Esophagus squamous epithelium (tissue), 5 donors: ENCODE measurements at regions not wholly inside any gene's neighbourhood (a gene's known extent, or its start where the extent isn't known, plus 50 kb on each side); places are given as distances from the start of the nearest gene placed in this dataset.

Experiments used
- DNase-seq: peaks from one replicate; lab custom pipeline; 2025; lab: John Stamatoyannopoulos, UW
- H3K27ac ChIP-seq, 4 donors: fragments of 200-600 bp; sonication (generic); one replicate each; pipeline ENCODE4 v1.5.1; 2016 to 2019; ENCODE audit warnings: mild to moderate bottlenecking in 1 of 4
- H3K27me3 ChIP-seq, 4 donors: fragments of 200-600 bp; sonication (generic); 1 replicate in 3 of 4; 2 replicates in 1 of 4; pipeline versions ENCODE4 v1.5.1 to v1.6.0; 2017 to 2021; ENCODE audit warnings: antibody characterized with exemption in 1 of 4
- H3K36me3 ChIP-seq, 3 donors: fragments of 200-600 bp; sonication (generic); one replicate each; pipeline ENCODE4 v1.5.1; 2016 to 2019
- H3K4me1 ChIP-seq, 3 donors: fragments of 200-600 bp; sonication (generic); one replicate each; pipeline ENCODE4 v1.5.1; 2017 to 2019
- H3K4me3 ChIP-seq, 4 donors: fragments of 200-600 bp; sonication (generic); 1 replicate in 3 of 4; 2 replicates in 1 of 4; pipeline ENCODE4 v1.5.1; 2016 to 2019; ENCODE audit warnings: mild to moderate bottlenecking in 2 of 4, moderate library complexity in 1 of 4
- H3K9me3 ChIP-seq, 3 donors: fragments of 200-600 bp; sonication (generic); one replicate each; pipeline ENCODE4 v1.5.1; 2016 to 2019
- POLR2A ChIP-seq, 4 donors: fragments of 450-650 bp; IDR thresholded peaks; one replicate each; pipeline ENCODE4 v1.6.1; 2017; ENCODE audit warnings: antibody characterized with exemption in 4 of 4, mild to moderate bottlenecking in 4 of 4, moderate library complexity in 3 of 4
- WGBS, 2 donors: methylation state at CpG; one replicate each; pipeline ENCODE4 v1.1.5; 2018; 5-methylcytosine and 5-hydroxymethylcytosine counted together
- intact Hi-C: fragments of 100-400 bp; cut with DNase I; formaldehyde crosslinking; loops from one replicate; pipeline ENCODE4 v1.15.0; 2022
- TF ChIP-seq, protein P1 (sequence below), 6 experiments: fragments of 450-650 bp in 4 of 6; fragments of 200-600 bp in 2 of 6; sonication (generic) in 2 of 6; IDR thresholded peaks; one replicate each; pipeline ENCODE4 v1.5.1; 2016 to 2019; ENCODE audit warnings: antibody characterized with exemption in 6 of 6, mild to moderate bottlenecking in 4 of 6, moderate library complexity in 4 of 6
- donor health status: DM: yes; HTN: yes; CAD: no.

DNA sequence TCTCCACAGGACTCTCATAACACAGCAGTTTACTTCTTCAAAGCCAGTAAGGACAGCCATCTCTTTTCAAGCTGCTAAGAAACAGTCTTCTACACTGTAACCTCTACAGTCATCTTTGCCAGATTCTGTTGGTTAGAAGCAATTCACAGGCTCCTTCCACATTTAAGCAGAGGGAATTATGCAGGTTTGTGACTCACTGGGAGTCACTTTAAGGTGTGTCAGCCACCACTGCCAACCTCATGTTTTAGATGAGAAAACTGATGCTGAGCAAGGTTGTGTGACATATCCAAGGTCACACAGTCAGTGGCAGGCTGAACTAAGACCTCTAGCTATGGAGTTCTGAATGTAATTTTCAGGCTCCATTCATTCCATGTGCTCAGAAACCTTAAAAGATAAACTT lies 143.5 kb downstream of the QDPR start:
- H3K36me3 ChIP-seq = no peaks in the 10 kb centered on the region
- DNase-seq = no peak
- intact Hi-C loops = no loop called here
- peak overlapping the region in 1 of 4 donors; percentile 54 for H3K27ac ChIP-seq
- TF ChIP-seq POLR2A (IDR thresholded peaks at IDR 0.05) = no peak
- TF ChIP-seq, protein P1, sequence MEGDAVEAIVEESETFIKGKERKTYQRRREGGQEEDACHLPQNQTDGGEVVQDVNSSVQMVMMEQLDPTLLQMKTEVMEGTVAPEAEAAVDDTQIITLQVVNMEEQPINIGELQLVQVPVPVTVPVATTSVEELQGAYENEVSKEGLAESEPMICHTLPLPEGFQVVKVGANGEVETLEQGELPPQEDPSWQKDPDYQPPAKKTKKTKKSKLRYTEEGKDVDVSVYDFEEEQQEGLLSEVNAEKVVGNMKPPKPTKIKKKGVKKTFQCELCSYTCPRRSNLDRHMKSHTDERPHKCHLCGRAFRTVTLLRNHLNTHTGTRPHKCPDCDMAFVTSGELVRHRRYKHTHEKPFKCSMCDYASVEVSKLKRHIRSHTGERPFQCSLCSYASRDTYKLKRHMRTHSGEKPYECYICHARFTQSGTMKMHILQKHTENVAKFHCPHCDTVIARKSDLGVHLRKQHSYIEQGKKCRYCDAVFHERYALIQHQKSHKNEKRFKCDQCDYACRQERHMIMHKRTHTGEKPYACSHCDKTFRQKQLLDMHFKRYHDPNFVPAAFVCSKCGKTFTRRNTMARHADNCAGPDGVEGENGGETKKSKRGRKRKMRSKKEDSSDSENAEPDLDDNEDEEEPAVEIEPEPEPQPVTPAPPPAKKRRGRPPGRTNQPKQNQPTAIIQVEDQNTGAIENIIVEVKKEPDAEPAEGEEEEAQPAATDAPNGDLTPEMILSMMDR (IDR thresholded peaks at IDR 0.05) = no peak
- no peaks in the 10 kb centered on the region for H3K9me3 ChIP-seq
- H3K4me3 ChIP-seq = no peak overlapping the region
- H3K4me1 ChIP-seq = peaks cover 0 to 5% (median 0%) of the 10 kb centered on the region in 3 donors
- H3K27me3 ChIP-seq = no peaks in the 10 kb centered on the region

DNA sequence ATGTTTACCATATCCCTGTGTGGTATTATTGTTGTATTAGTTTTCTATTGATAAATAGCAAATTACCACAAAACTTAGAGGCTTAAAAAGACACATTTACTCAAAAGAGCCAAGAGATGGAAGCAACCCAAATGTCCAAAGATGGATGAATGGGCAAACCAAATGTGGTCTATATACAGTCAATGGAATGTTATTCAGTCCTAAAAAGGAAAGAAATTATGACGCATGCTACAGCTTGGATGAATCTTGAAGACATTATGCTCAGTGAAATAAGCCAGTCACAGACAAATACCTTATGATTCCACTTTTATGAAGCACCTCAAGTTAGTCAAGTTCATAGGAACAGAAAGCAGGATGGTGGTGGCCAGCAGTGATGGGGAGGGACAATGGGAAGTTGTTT lies 144.7 kb downstream of the QDPR start:
- TF ChIP-seq, protein P1 (IDR thresholded peaks at IDR 0.05) = no peak
- no peak for TF ChIP-seq POLR2A (IDR thresholded peaks at IDR 0.05)
- no peak for DNase-seq
- no peak overlapping the region for H3K27ac ChIP-seq
- peaks cover 0 to 5% (median 0%) of the 10 kb centered on the region in 3 donors for H3K4me1 ChIP-seq
- no peaks in the 10 kb centered on the region for H3K9me3 ChIP-seq
- H3K36me3 ChIP-seq = no peaks in the 10 kb centered on the region
- no peaks in the 10 kb centered on the region for H3K27me3 ChIP-seq
- intact Hi-C loops = no loop called here
- 86 to 92% methylated on average over 1 of the region's 1 CpG for WGBS, 2 donors
- H3K4me3 ChIP-seq = no peak overlapping the region

DNA sequence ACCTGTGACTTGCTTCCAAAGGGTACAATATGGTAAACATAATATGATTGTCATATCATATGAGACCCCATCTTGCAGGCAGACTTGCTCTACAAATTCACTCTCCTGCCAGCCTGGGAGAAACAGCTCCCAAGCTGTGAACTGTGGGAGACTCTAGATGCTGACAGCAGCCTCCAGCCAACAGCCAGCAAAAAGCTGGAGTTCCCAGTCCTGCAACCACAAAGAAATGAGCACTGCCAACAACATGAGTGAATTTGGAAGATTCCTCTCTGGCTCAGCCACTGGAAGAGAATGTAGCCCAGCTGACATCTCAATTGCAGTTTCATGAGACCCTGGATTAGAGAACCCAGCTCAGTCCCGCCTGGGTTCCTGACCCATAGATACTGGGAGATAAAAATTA lies 145.4 kb downstream of the QDPR start:
- intact Hi-C loops = no loop called here
- H3K27me3 ChIP-seq = no peaks in the 10 kb centered on the region
- TF ChIP-seq, protein P1 (IDR thresholded peaks at IDR 0.05) = no peak
- no peak for TF ChIP-seq POLR2A (IDR thresholded peaks at IDR 0.05)
- no peaks in the 10 kb centered on the region for H3K9me3 ChIP-seq
- 50 to 67% methylated on average over 1 of the region's 1 CpG for WGBS, 2 donors
- no peaks in the 10 kb centered on the region for H3K36me3 ChIP-seq
- no peak overlapping the region for H3K4me3 ChIP-seq
- peaks cover 0 to 5% (median 0%) of the 10 kb centered on the region in 3 donors for H3K4me1 ChIP-seq
- DNase-seq = no peak
- H3K27ac ChIP-seq = no peak overlapping the region

DNA sequence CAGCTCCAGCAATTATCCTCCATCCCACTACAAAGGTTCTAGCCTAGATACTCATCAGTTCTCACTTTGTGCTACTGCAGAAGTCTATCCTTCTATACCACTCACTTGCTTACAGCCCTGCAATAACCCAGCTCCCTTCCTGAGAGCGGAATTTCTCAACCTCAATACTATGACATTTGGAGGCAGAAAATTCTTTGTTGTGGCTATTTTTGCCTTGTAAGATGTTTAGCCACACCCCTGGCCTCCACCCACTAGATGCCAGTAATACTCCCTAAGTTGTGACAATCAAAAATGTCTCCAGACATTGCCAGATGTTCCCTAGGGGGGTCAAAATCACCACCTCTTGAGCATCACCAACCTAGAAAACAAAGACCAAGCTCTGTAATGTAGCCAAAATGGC lies 149.5 kb downstream of the QDPR start:
- intact Hi-C loops = no loop called here
- H3K9me3 ChIP-seq = no peaks in the 10 kb centered on the region
- H3K27ac ChIP-seq = no peak overlapping the region
- H3K4me1 ChIP-seq = no peaks in the 10 kb centered on the region
- DNase-seq = no peak
- H3K4me3 ChIP-seq = no peak overlapping the region
- TF ChIP-seq POLR2A (IDR thresholded peaks at IDR 0.05) = no peak
- TF ChIP-seq, protein P1 (IDR thresholded peaks at IDR 0.05) = no peak
- no peaks in the 10 kb centered on the region for H3K36me3 ChIP-seq
- 73 to 75% methylated on average over 1 of the region's 1 CpG for WGBS, 2 donors
- no peaks in the 10 kb centered on the region for H3K27me3 ChIP-seq

DNA sequence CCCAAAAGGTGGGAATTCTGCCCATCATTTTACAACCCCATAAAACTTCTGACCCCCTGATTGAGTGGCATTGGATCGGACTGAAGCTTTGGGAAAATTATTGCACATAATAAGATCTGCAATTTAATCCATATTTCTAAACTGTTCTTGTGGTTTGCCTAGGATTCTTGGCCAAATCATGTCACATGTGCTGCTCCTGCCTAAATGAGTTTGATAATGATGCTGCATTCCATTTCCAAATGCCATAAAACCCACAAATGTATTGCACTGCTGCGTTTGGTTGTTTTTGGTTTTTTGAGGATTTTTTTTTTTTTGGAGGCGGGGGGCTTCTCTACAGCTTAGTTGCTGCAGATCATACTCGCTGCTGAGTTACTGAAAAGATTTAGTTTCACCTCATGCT lies 153.6 kb downstream of the QDPR start:
- H3K27ac ChIP-seq = no peak overlapping the region
- intact Hi-C loops = loop anchor here (10.0 kb wide), 1 partner anchor 87 kb away; no protein-coding TSS in a partner anchor
- no peaks in the 10 kb centered on the region for H3K36me3 ChIP-seq
- no peak for TF ChIP-seq POLR2A (IDR thresholded peaks at IDR 0.05)
- TF ChIP-seq, protein P1 (IDR thresholded peaks at IDR 0.05) = no peak
- no peak overlapping the region for H3K4me3 ChIP-seq
- no peaks in the 10 kb centered on the region for H3K4me1 ChIP-seq
- H3K27me3 ChIP-seq = no peaks in the 10 kb centered on the region
- WGBS, 2 donors = 87 to 93% methylated on average over 4 of the region's 4 CpGs
- no peaks in the 10 kb centered on the region for H3K9me3 ChIP-seq
- DNase-seq = no peak
